HS-27A (cell line): ENCODE measurements at regions not wholly inside any gene's neighbourhood (a gene's known extent, or its start where the extent isn't known, plus 50 kb on each side); places are given as distances from the start of the nearest gene placed in this dataset.
"Not testable (repeated sequence)": the region's sequence is repeated elsewhere in the genome, so short reads cannot be mapped to it uniquely, and the experiment has no call there.

Experiments
- DNase-seq: peaks from one replicate; pipeline ENCODE4 v3.0.0-alpha.2; 2012; ENCODE audit warnings: low read depth, missing footprints

DNA sequence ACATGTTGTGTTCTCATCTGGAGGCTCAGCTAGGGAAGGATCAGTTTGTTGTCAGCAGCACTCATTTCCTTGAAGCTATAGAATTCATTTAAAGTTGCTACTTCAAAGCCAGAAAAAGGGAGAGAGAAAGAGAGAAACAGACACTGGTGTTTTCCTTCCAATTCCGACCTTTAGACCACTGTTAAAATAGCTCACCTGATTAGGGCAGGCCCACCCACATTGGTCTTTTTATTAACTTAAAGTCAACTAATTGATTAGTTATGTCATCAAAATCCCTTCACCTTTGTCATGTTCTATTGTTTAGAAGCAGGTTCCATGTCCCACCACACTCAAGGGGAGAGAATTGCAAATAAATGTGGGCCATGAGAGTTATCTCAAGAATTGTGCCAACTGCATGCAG, 560.2 kb downstream of the PCDH17 start:
- no peak for DNase-seq

DNA sequence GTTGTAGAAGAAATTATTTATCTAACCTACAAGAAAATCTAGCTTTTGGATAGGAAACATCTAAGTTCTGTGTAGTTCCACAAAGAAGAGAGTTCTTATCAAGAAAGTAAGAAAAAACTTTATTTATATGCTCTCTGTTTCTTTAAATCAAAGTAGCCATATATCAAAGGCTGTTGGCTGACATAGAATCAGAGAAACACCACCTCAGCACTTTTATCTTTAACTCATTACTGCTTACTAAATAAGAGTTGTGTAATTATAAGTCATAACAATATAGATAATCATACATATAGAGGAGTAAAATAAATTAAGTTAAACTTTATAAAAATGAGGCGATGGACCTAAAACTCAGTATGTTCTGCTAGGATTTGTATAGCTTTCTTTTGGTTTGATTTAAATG, 570.6 kb downstream of the PCDH17 start:
- DNase-seq, result no peak

DNA sequence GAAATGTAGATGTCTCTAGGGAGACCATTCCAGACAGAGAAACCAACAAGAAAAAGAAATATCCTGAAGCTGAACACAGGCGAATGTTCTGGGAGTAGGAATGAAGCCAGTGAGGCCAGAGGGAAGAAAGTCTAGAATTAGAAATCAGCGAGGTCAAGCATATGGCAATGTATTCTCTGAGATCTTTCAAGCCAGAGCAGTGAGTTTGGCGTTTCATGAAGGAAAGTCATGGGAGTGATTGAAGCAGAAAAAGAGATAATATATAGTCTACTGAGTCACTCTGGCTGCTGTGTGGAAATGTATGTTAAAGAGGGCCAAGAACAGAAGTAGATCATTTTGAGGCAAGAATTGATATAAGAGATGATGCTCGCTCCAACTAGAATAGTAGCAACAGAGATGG, 576.0 kb downstream of the PCDH17 start:
- DNase-seq, result no peak

DNA sequence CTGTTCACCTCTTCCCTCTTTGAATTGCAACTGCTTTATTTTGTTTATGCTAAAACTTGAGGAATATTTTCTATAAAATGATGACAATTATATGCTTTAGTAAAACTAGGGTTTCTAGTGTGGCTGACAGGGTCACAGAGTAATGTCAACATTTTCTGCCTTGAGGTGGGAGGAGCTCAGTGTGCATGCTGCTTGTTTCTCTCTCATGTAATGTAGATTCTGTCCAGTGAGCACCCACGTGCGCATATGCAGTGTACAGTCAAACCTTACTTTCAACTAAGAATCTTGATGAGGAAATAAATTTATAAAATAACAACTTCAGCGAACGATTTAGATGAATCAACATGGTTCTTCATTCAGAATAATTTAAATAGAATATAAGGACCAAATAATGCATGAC, 603.9 kb downstream of the PCDH17 start:
- no peak for DNase-seq

DNA sequence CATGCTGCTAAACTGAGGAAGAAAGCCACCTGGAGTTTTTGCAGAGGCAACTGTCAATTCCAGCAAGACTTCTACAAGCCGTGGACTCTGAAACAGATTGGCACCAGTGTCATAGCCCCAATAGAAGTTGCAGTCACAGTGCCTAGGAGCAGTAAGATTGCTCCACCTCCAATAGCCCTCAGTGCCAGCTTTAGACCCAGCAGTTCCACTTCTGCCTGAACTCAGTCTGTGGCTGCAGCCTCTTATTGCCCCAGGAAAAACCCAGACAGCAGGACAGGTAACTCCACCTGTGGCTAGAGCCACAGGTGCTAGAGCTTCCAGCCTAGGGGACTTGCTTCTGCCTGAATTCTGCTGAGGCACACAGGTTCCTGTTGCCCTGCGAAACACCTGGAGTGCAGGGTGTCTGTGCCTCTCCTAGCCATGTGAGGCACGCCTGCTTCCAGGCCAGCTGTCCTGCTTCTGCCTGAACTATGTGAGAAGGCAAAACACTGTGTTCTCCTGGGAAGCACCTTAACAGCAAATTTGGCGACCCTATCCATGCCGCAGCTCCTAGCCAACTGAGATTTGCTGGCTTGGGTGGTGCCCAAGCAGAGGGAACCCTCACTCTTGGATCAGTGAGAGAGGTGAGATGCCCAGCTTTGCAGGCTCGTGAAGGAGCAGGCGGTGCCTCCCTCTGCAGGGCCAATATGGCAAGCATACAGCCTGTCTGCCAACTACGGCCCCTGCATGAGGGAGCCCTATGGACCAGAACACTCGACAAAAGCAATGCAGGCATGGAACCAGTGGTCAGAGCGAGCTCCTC, 607.6 kb downstream of the PCDH17 start:
- DNase-seq, result no peak

DNA sequence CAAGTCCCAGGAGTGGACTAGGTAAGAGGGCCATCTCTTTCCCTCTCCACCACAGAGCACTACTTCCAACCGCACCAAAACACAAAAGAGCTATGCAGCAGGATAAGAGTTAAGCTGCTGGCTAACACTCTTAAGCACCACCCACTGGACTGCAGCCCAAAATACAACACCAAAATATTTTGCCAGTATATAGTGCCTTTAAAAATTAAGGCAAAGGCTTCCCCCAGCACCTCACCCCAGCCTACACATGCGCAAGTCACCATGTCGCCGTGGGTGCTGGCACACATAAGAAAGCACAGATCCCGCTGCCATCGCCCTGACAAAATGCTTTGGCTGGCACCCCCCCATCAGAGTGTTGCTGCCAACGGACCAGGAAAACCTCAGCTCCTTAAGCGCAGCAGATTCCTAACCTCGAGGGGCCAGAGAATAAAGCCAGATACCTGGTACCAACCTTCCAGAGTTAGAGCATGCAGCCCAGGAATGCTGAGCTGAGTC, 608.3 kb downstream of the PCDH17 start:
- no peak for DNase-seq

DNA sequence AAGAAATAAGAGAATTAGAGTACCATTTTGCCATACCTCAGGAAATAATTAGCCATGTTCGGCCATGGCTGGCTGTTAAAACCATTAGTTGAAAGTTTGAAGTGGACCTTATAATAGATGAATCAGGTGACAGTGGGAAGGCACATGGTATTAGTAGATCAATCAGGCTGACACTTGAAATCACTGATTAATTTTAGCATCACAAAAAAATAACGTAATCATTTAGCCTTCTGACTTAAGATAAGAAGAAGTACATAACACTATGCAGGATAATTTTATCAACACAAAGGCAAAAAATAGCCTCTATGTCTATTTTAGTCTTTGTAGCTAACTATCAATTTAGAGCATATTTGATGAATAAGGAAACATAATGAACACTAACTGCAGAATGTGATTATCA, 615.5 kb downstream of the PCDH17 start:
- DNase-seq, result no peak

DNA sequence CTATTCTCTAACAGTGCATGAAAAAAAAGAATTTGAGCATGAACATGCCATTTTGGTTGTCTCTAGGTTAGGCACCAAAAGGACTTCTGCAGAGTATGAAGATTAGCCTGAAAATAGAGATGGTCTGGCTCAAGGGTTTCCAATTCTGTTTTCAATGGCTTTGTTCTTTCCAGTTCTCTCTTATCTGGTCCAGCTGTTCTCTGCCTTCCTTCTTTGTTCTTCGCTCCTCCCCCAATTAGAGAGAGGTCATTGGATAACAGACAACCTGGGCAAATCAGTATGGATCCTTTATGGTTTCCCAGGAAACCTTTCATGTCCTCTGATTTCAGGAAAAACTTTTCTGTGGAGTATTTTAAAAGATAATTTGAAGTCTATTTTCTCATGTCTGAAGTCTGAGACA, 623.4 kb downstream of the PCDH17 start:
- DNase-seq, result no peak

DNA sequence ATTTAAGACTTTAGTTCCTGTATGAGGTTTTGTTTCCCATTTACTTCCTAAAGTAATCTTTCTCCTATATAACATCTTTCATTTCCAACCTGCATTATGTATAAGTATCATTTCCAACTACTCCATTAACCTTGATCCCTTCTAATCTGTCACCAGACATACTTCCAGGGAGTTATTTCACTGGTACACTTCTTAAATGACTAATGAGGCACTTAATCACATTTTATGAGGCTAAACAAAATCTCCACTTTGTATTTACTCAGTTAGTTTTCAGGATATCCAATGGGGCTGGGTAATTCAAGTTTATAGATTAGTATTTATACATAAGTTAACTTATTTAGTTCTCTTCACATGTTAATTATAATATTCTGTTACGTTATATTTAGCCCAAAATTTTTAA, 634.7 kb downstream of the PCDH17 start:
- no peak for DNase-seq

DNA sequence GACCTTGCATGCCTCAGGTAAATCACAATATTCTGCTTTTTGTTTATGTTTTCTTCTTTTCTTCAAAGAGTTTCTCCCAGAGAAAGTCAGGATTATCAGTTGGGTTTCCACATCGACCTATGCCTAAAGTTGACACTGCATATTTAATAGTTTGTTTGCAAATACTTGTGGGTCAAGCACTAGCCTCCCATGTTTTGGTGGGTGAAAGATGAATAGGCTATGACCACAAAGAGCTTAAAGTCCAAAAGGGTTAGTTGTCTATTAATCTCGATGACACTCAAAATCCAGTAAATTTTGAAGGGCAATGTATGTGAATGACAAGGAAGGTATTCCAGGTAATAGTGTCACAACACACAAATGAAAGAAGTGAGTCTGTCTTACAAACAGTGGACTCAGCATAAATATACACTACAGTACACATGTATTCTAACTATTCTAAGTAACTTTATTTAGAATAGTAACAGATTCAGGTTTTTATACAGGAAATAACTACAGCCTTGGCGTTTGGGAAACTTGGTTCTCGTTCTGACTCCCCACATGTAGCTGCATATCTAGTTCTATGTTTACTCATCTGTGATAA, 667.1 kb downstream of the PCDH17 start:
- DNase-seq, result no peak

DNA sequence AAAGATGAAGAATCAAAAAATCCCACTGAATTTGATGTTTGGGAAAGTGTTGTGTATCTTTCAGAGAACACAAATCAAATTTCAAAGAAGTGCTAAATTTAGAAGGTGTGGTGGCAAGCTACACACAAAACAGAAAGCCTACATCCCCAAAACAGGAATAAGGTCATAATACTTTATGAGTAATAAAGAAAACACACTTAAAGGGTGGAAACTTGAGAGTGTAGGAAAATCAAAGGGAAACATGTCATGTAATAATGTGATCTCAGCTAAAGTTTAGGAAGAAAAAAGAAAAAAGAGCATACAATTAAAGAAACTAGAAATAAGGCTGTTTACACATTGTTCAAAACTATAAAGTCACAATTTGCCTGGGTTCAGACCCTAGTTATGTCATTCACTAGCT, 668.7 kb downstream of the PCDH17 start:
- no peak for DNase-seq

DNA sequence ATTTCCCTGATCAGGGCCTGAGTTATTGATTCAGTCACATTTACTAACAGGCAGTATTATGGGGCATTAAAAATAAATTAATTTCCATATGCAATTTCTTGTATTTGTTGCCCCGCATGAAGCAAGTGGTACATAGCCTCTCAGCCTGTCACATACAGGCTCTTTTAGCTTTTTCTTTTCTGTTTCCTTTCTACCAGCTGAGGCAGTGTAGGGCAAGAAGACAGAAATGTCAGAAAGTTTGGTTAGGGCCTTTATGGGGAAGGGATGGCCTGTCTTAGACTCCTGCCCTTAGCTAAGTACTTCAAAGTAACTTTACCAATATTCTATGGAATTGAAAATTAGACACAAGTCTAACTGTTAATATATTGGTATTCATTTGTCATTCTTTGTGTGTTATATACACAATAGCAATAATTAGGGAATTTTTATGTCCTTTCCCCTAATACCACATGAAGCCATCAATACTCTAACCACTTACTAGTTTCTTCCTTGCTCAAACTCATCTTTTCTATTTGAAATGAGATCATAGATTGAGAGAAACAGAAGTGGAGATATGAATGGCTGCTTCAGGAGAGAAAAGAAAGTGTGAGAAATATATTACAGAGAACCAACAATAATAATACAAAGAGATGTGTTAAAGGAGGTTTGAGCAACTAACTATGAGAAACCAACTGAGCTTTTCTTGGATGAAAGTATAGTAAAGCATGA, 669.6 kb downstream of the PCDH17 start:
- no peak for DNase-seq

DNA sequence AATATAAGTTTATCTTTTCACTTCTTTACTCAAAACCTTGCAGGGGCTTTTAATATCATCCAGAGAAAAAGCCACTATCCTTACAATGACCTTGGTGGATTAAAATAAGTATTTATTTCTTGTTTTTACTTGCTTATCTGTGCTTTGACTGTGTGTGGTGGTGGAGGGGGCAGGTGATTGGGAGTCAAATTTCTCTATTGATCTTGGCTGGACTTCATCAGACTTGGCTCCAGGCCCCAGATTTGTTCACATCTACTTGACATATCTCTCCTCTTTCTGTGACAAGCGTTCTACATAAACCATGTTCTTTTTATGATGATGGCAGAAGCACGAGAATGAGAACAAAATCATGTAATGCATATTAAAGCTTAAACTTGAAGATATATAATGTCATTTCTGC, 670.8 kb downstream of the PCDH17 start:
- DNase-seq, result no peak

DNA sequence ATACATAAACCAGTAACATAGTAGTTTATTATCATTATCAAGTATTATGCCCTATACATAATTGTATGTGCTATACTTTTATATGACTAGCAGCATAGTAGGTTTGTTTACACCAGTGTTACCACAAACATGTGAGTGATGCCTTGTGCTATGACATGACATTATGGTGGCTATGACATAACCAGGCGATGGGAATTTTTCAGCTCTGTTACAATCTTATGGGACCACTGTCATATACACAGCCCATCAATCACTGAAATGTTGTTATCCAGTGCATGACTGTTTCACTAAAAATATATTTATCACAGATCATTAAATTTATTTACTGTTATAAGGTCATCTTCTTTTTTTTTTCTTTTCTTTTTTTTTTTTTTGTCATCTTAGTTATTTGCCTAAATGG, 674.5 kb downstream of the PCDH17 start:
- no peak for DNase-seq

DNA sequence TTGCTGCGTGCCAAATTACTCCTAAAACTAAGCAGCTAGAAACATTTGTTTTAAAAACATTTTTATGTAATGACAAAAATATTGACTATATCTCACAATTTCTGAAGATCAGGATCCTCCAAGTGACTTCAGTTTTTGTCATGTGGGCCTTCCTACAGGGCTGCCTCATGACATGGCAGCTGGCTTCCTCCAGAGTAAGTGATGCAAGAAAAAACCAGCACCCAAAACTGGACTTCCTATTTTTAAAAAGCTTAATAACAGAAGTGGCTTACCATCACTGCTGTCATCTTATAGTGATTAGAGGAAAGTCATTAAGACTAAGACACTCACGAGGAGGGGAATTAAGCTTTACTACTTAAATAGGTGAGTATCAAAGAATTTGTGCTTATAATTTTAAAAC, 681.7 kb downstream of the PCDH17 start:
- DNase-seq, result no peak

DNA sequence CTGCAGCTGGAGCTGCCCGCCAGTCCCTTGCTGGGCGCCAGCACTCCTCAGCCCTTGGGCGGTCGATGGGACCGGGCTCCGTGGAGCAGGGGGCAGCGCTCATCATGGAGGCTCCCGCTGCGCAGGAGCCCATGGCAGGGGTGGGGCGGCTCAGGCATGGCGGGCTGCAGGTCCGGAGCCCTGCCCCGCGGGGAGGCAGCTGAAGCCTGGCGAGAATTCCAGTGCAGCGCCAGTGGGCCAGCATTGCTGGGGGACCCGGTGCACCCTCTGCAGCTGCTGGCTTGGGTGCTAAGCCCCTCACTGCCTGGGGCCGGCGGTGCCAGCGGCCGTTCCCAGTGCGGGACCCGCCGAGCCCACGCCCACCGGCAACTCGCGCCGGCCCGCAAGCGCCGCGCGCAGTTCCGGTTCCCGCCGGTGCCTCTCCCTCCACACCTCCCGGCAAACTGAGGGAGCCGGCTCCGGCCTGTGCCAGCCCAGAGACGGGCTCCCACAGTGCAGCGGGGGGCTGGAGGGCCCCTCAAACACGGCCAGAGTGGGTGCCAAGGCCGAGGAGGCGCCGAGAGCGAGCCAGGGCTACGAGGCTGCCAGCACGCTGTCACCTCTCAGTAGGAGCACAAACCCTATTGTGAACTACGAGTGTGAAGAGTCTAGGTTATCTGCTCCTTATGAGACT, 687.1 kb downstream of the PCDH17 start:
- no peak for DNase-seq

DNA sequence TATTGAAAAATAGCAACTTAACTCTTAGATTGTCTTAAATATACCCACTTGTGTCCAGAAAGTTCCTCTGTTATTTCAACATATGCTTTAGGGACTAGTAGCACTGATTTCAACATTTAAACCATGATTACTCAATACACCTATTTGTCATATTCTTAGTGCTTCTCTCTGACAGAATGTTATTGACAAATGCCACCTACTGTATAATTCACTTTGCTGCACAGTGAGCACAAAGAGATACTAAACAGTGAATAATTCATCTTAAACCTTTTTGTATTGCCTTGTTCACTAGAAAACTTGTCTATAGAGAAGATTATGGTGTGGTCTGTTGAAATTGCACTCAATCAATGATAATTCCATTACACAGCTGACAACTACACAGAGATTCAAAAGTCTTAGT, 692.6 kb downstream of the PCDH17 start:
- DNase-seq, result no peak

DNA sequence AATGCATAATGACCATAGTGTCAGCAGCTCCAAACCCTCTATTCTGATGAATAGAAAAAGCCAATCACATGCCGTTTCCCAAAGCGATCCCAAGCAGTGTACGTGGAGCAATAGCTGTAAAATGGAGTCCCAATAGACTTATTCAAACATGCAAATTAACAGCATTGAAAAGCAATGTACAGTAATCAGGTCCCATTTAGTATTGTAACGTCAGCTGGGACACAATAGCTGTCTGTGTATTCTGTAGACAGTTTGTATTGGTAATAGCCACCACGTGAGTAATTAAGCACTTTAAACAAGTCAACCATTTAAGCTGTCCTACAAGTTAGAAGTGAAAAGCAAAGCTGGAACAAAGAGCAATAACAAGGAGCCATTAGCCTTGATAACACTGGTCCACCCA, 698.2 kb downstream of the PCDH17 start:
- DNase-seq, result no peak

DNA sequence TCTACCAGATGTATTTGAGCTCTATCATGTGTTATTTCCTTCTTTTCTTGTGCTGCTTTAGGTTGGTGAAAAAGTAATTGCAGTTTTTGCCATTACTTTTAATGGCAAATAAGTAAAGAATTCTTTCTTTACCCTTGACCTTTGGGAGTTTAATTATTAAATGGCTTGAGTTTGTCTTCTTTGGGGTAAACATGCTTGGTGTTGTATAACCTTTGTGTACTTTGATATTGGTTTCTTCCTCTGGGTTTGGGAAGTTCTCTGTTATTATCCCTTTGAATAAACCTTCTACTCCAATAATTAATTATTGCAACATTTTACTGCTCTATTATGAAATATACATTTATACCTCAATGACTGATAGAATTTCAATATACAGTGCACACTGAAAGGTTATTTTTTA, 709.4 kb downstream of the PCDH17 start:
- DNase-seq, result no peak

DNA sequence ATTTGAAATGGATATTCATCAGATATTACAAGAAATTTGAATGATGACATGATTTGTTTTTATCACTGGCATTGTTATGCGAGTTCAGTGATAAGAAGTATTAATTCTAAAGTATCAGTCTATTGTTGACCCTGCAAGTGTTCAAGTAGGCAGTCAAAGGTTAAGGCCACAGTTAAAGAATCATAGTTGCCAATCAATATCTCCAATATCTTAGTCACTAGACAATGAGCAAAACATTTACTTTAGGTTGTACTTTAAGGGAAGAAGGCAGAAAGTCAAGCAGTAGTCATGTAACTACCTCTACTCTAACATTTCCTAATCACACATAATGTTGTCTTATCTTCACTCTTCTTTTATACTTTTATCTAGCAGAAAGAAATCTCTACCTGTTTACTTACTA, 709.8 kb downstream of the PCDH17 start:
- no peak for DNase-seq

DNA sequence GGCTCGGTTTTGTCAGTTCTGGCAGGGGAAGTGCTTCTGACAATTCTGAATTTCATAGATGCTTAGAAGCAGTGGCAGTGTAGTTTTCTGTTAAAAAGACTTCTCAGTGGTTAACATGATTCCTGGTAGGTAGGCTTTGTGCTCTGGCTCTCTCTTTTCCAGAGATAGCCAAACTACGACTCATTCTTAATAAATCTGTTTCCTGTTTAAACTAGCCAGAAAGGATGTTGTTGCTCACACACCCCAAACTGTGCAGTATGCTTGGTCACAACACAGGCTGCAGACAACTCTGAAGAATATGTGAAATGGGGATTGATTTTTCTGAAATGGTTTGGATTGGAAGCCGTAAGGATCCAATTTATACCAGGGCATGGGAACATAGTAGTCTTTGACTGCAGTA, 711.5 kb downstream of the PCDH17 start:
- DNase-seq, result no peak

DNA sequence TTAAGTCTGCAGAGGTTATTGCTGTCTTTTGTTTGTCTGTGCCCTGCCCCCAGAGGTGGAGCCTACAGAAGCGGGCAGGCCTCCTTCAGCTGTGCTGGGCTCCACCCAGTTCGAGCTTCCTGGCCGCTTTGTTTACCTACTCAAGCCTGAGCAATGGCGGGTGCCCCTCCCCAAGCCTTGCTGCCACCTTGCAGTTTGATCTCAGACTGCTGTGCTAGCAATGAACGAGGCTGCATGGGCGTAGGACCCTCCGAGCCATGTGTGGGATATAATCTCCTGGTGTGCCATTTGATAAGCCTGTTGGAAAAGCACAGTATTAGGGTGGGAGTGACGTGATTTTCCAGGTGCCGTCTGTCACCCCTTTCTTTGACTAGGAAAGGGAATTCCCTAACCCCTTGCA, 720.6 kb downstream of the PCDH17 start:
- DNase-seq, result not testable (repeated sequence)

DNA sequence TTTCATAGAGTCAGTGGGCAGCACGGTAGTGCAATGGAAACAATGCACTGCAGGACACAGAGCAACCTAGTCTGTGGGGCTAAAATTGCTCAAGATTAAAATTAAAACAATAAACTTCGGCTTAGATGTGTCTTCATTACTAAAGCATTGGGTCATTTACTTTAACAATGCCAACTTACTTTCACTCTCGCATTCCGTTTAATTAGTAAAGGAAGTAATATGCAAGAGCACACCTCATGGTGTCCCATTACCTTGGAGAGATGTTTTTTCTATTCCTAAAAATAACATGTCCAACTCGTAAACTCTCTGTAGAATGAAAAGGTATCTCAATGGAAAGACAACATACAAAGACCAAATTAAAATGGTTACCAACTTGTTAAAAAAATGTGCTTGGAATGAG, 738.4 kb downstream of the PCDH17 start:
- DNase-seq, result no peak
